Small intestine (tissue), 7 donors: ENCODE measurements at regions not wholly inside any gene's neighbourhood (a gene's known extent, or its start where the extent isn't known, plus 50 kb on each side); places are given as distances from the start of the nearest gene placed in this dataset.

ENCODE experiments used
- DNase-seq, 2 donors: peaks; one replicate each; pipeline versions ENCODE4 v3.0.0 to v3.0.0-alpha.2; 2013
- FAIRE-seq: peaks from 2 replicates; lab custom pipeline; 2012; peaks lifted over from hg19 to GRCh38; lab: Jason Lieb, UNC
- H3K27ac ChIP-seq, 3 donors: one replicate each; pipeline ENCODE4 v1.5.1; 2013; ENCODE audit warnings: low read length in 2 of 3, mild to moderate bottlenecking in 2 of 3, control low read depth in 1 of 3, inconsistent platforms in 1 of 3, low read depth in 1 of 3, moderate library complexity in 1 of 3
- H3K27me3 ChIP-seq, 3 donors: one replicate each; pipeline ENCODE4 v1.6.1; 2013; ENCODE audit warnings: low read length in 3 of 3, inconsistent platforms in 1 of 3; ENCODE audit not compliant: control insufficient read depth in 3 of 3, insufficient read depth in 3 of 3
- H3K36me3 ChIP-seq, 3 donors: one replicate each; pipeline ENCODE4 v1.6.1; 2013; ENCODE audit warnings: low read length in 3 of 3, inconsistent platforms in 1 of 3, low read depth in 1 of 3, mild to moderate bottlenecking in 1 of 3, moderate library complexity in 1 of 3; ENCODE audit not compliant: control insufficient read depth in 3 of 3, insufficient read depth in 2 of 3
- H3K4me1 ChIP-seq, 3 donors: one replicate each; pipeline ENCODE4 v1.6.1; 2013; ENCODE audit warnings: low read length in 2 of 3, inconsistent platforms in 1 of 3, low read depth in 1 of 3, mild to moderate bottlenecking in 1 of 3, moderate library complexity in 1 of 3; ENCODE audit not compliant: control insufficient read depth in 3 of 3, insufficient read depth in 2 of 3
- H3K4me3 ChIP-seq, 3 donors: one replicate each; pipeline ENCODE4 v1.5.1; 2013; ENCODE audit warnings: low read length in 3 of 3, control low read depth in 1 of 3, inconsistent platforms in 1 of 3, low read depth in 1 of 3, mild to moderate bottlenecking in 1 of 3, moderate library complexity in 1 of 3
- H3K9me3 ChIP-seq, 2 donors: one replicate each; pipeline ENCODE4 v1.6.1; 2013; ENCODE audit warnings: low read depth in 1 of 2, low read length in 1 of 2; ENCODE audit not compliant: control insufficient read depth in 2 of 2, insufficient read depth in 1 of 2
- WGBS, 3 donors: extraction: QIAGEN DNeasy Blood & Tissue Kit; methylation state at CpG; one replicate each; pipeline ENCODE4 v1.1.7; 2013; 5-methylcytosine and 5-hydroxymethylcytosine counted together
- donor health status: healthy with polysubstance abuse.
- donor health status: control.
- donor health status: control.
- donor health status: Bipolar disorder and iron deficiency.
- donor health status: healthy.

DNA sequence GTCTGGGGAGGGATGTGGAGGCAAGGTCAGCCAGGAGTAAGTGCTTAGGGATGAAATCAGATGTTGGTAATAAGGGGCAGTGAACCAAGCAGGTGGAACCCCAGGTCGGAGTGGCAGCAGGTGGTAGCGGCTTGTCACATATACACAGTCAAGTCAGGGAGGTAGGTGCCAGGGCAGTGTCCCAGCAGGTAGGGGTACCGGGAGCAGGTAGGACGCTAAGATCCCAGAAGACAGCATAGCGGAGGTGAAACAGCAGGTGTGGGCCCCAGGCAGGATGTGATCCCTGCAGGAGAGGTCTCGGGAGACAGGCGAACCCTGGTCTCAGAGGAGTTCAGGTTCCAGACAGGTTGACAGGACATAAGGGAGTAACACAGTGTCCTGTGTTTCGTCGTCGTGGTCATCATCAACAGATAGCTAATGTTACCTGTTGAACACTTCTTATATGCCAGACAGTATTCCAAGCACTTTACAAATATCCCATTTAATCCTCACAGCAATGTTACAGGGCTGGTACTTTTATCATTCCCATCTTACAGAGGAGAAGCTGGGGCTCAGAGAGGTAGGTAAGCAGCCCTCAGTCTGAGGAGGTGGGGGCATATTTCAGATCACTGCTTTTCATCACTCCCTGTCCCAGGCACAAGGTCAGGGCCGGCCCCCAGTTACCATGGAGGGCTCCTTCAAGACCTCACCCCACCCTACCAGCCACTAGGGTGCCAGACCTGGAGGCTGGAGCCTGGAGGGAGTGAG, 241.6 kb downstream of the UACA start:
- H3K4me1 ChIP-seq, result peaks cover 0 to 6% (median 2%) of the 10 kb centered on the region in 3 donors
- H3K9me3 ChIP-seq, result no peaks in the 10 kb centered on the region
- H3K27ac ChIP-seq, result no peak overlapping the region
- WGBS, 3 donors, result 89 to 93% (median 91%) methylated on average over 11 of the region's 11 CpGs
- FAIRE-seq, result no peak
- H3K4me3 ChIP-seq, result no peak overlapping the region
- no peaks in the 10 kb centered on the region for H3K36me3 ChIP-seq
- no peaks in the 10 kb centered on the region for H3K27me3 ChIP-seq
- DNase-seq, result no peak

DNA sequence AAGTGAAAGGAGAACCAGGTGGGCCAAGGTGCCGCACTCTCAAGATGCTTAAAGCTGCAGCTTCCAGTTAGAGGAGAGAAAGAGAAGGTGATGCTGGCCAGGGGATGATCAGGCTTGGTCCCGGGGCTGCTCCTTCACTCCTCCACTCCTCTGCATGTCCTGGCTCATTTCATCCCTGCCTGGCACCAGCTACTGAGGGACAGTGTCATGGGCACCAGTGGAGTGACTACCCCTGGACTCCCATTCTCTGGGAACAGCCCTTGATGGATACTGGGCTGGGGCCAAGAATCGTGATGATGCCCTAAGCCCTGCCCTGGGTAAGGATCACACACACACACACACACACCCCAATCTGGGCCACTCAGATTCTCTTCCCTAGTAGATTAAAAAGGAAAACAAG, 243.7 kb downstream of the UACA start:
- no peaks in the 10 kb centered on the region for H3K36me3 ChIP-seq
- 49 to 63% (median 63%) methylated on average over 3 of the region's 3 CpGs for WGBS, 3 donors

GRCh38 chr15:70519004-70519365, 244.4 kb downstream of the UACA start:
- FAIRE-seq, result no peak
- Histone ChIP-seq H3K27ac (no peak overlapping the region), H3K9me3 (no peaks in the 10 kb centered on the region), H3K27me3 (no peaks in the 10 kb centered on the region), H3K36me3 (no peaks in the 10 kb centered on the region), H3K4me3 (no peak overlapping the region), H3K4me1 (no peaks in the 10 kb centered on the region)
- WGBS, 3 donors, result 95 to 100% (median 96%) methylated on average over 6 of the region's 6 CpGs
- DNase-seq, result no peak

More for the DNA sequence above, 243.7 kb downstream of the UACA start:
- no peak overlapping the region for H3K4me3 ChIP-seq
- no peaks in the 10 kb centered on the region for H3K4me1 ChIP-seq
- DNase-seq, result peak in 1 of 2 donors; percentile 19
- no peak for FAIRE-seq
- no peak overlapping the region for H3K27ac ChIP-seq
- no peaks in the 10 kb centered on the region for H3K9me3 ChIP-seq
- H3K27me3 ChIP-seq, result no peaks in the 10 kb centered on the region

GRCh38 chr15:70518201-70519003, 245.0 kb downstream of the UACA start:
- DNase-seq (no peak), FAIRE-seq (no peak)
- H3K27ac ChIP-seq, result no peak overlapping the region
- H3K36me3 ChIP-seq, result no peaks in the 10 kb centered on the region
- H3K27me3 ChIP-seq, result no peaks in the 10 kb centered on the region
- H3K4me1 ChIP-seq, result no peaks in the 10 kb centered on the region
- H3K4me3 ChIP-seq, result no peak overlapping the region
- whole genome bisulfite sequencing, 3 donors, result 90 to 93% (median 91%) methylated on average over 11 of the region's 11 CpGs
- H3K9me3 ChIP-seq, result no peaks in the 10 kb centered on the region

- no peak for DNase-seq
- no peaks in the 10 kb centered on the region for H3K4me1 ChIP-seq
- 90 to 94% (median 91%) methylated on average over 10 of the region's 10 CpGs for WGBS, 3 donors
Measured at GRCh38 chr15:70517194-70517590, 246.2 kb downstream of the UACA start.

DNA sequence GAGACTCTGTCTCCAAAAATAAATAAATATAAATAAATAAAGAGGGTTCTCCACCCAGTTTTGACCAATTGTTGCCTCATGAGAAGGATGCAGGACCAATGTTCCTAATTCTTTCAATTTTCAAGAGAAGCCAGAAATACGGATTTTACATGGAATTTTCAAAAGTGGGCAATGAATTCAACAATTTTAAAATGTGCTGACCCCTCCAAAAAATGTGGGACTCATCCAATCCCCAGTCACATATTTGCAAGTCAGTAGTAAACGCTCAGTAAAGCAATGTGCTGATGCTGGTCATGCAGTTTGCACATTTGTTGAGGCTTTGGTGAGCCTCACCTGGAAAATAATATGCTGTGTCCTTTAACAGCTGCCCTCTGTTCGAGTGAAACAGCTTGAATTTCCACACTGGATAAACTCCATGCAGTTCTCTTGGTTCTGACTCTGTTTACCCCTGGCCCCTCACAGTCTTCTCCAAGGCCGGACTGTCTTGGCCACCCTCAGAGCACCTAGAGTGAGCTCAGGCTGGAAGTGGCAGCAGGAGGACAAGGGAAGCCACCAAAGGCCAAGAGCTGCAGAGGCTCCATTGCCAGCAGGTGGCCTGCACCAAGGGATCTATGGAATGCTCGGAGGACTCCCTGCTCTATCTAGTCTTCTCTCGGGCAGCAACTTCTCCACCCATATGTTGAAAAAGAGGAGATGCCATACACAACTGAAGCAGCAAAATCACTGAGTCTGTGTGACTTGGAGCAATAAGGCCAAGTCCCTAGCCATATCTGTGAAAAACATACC, 246.8 kb downstream of the UACA start:
- WGBS, 3 donors, result 85 to 91% (median 90%) methylated on average over 6 of the region's 6 CpGs
- DNase-seq, result no peak
- H3K27me3 ChIP-seq, result no peaks in the 10 kb centered on the region
- H3K27ac ChIP-seq, result no peak overlapping the region
- no peak overlapping the region for H3K4me3 ChIP-seq
- no peak for FAIRE-seq
- H3K4me1 ChIP-seq, result no peaks in the 10 kb centered on the region
- no peaks in the 10 kb centered on the region for H3K9me3 ChIP-seq
- no peaks in the 10 kb centered on the region for H3K36me3 ChIP-seq

More at GRCh38 chr15:70517194-70517590, 246.2 kb downstream of the UACA start:
- Histone ChIP-seq H3K4me3 (no peak overlapping the region), H3K36me3 (no peaks in the 10 kb centered on the region), H3K27me3 (no peaks in the 10 kb centered on the region), H3K27ac (no peak overlapping the region), H3K9me3 (no peaks in the 10 kb centered on the region)
- FAIRE-seq, result no peak

DNA sequence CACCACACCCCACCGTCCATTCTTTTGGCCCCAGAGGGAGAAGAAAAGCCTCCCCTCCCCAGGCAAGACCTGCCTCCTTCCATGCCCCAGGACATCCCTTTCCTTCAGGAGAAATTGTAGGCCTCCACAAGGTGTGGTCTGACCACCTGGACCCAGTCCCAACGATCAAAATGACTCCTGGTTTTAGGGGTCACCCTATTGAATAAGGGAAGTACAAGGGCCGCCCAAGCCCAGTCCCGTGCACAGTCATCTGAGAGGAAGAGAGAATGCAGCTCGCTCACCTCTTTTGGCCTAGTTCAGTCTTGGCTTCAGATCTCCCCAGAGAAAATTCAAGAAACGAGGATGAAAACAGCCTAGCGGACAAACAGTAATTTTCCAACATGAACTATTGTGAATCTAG, 249.1 kb downstream of the UACA start:
- H3K27ac ChIP-seq, result no peak overlapping the region

GRCh38 chr15:70513819-70514218, 249.5 kb downstream of the UACA start:
- DNase-seq, result no peak
- no peak overlapping the region for H3K27ac ChIP-seq
- H3K27me3 ChIP-seq, result no peaks in the 10 kb centered on the region
- peaks cover 0 to 14% of the 10 kb centered on the region in 2 donors for H3K9me3 ChIP-seq
- no peaks in the 10 kb centered on the region for H3K36me3 ChIP-seq
- no peak for FAIRE-seq
- H3K4me3 ChIP-seq, result no peak overlapping the region
- 45 to 72% (median 58%) methylated on average over 4 of the region's 4 CpGs for WGBS, 3 donors
- H3K4me1 ChIP-seq, result peaks cover 0 to 5% (median 0%) of the 10 kb centered on the region in 3 donors

More for the DNA sequence above, 249.1 kb downstream of the UACA start:
- peaks cover 0 to 2% (median 0%) of the 10 kb centered on the region in 3 donors for H3K4me1 ChIP-seq
- WGBS, 3 donors, result 84 to 88% (median 87%) methylated on average over 7 of the region's 7 CpGs
- H3K4me3 ChIP-seq, result no peak overlapping the region
- no peaks in the 10 kb centered on the region for H3K27me3 ChIP-seq
- H3K9me3 ChIP-seq, result peaks cover 0 to 11% of the 10 kb centered on the region in 2 donors
- H3K36me3 ChIP-seq, result no peaks in the 10 kb centered on the region
- FAIRE-seq (no peak), DNase-seq (no peak)
